H9 (cell line): ENCODE measurements at regions not wholly inside any gene's neighbourhood (a gene's known extent, or its start where the extent isn't known, plus 50 kb on each side); places are given as distances from the start of the nearest gene placed in this dataset.
A peak's percentile ranks its signal among the peaks of the same experiment; 100 is the strongest.

Source experiments
- DNase-seq: peaks from one replicate; pipeline ENCODE4 v3.0.0-alpha.2; 2017
- H2AFZ ChIP-seq: one replicate; pipeline ENCODE4 v1.6.1; 2013; ENCODE audit warnings: mild to moderate bottlenecking, low read length, control low read depth, moderate library complexity
- H2AK5ac ChIP-seq: 2 replicates; pipeline ENCODE4 v1.6.1; 2013; ENCODE audit warnings: low read length, control low read depth, mixed read lengths; ENCODE audit not compliant: insufficient read length
- H2BK120ac ChIP-seq: one replicate; pipeline ENCODE4 v1.6.1; 2013; ENCODE audit warnings: low read depth, mild to moderate bottlenecking, low read length, control low read depth, inconsistent platforms; ENCODE audit not compliant: poor library complexity, severe bottlenecking
- H2BK12ac ChIP-seq: 2 replicates; pipeline ENCODE4 v1.6.1; 2013; ENCODE audit warnings: low read length, control low read depth, mixed read lengths, low read depth; ENCODE audit not compliant: insufficient read length
- H2BK15ac ChIP-seq: 2 replicates; pipeline ENCODE4 v1.6.1; 2013; ENCODE audit warnings: low read depth, low read length, control low read depth
- H2BK20ac ChIP-seq: one replicate; pipeline ENCODE4 v1.6.1; 2013; ENCODE audit warnings: low read depth, mild to moderate bottlenecking, low read length, control low read depth, inconsistent platforms; ENCODE audit not compliant: poor library complexity, severe bottlenecking
- H2BK5ac ChIP-seq: 2 replicates; pipeline ENCODE4 v1.6.1; 2013; ENCODE audit warnings: low read length, control low read depth, mixed read lengths; ENCODE audit not compliant: insufficient read length
- H3K14ac ChIP-seq: 2 replicates; pipeline ENCODE4 v1.6.1; 2013; ENCODE audit warnings: low read length, control low read depth; ENCODE audit not compliant: insufficient read depth
- H3K18ac ChIP-seq: 2 replicates; pipeline ENCODE4 v1.6.1; 2013; ENCODE audit warnings: low read depth, mild to moderate bottlenecking, mixed read lengths, low read length, control low read depth; ENCODE audit not compliant: insufficient read length
- H3K23ac ChIP-seq: 2 replicates; pipeline ENCODE4 v1.6.1; 2013; ENCODE audit warnings: low read length, control low read depth, mixed read lengths, low read depth; ENCODE audit not compliant: insufficient read length
- H3K23me2 ChIP-seq: 2 replicates; pipeline ENCODE4 v1.6.1; 2013; ENCODE audit warnings: low read depth, mild to moderate bottlenecking, mixed read lengths, low read length, control low read depth; ENCODE audit not compliant: insufficient read length, poor library complexity, severe bottlenecking
- H3K27ac ChIP-seq: 2 replicates; pipeline ENCODE4 v1.5.1; 2013; ENCODE audit warnings: low read length, control low read depth, mixed read lengths, low read depth; ENCODE audit not compliant: insufficient read length
- H3K27me3 ChIP-seq: 2 replicates; pipeline ENCODE4 v1.6.1; 2013; ENCODE audit warnings: low read length, control low read depth, inconsistent platforms; ENCODE audit not compliant: insufficient read depth
- H3K4ac ChIP-seq: 2 replicates; pipeline ENCODE4 v1.6.1; 2013; ENCODE audit warnings: low read depth, mild to moderate bottlenecking, control low read depth, inconsistent platforms, low read length, moderate library complexity
- H3K4me1 ChIP-seq: 2 replicates; pipeline ENCODE4 v1.6.1; 2013; ENCODE audit warnings: low read length, control low read depth, inconsistent platforms; ENCODE audit not compliant: insufficient read depth
- H3K4me2 ChIP-seq: 2 replicates; pipeline ENCODE4 v1.6.1; 2013; ENCODE audit warnings: low read length, control low read depth, mixed read lengths; ENCODE audit not compliant: insufficient read length, insufficient read depth
- H3K56ac ChIP-seq: 2 replicates; pipeline ENCODE4 v1.6.1; 2013; ENCODE audit warnings: low read depth, mild to moderate bottlenecking, mixed read lengths, low read length, control low read depth; ENCODE audit not compliant: insufficient read length
- H3K79me1 ChIP-seq: 2 replicates; pipeline ENCODE4 v1.6.1; 2013; ENCODE audit warnings: low read depth, mild to moderate bottlenecking, moderate library complexity, low read length, control low read depth, inconsistent platforms; ENCODE audit not compliant: insufficient read depth, poor library complexity, severe bottlenecking
- H3K79me2 ChIP-seq: 2 replicates; pipeline ENCODE4 v1.6.1; 2013; ENCODE audit warnings: low read length, control low read depth, inconsistent platforms; ENCODE audit not compliant: insufficient read depth
- H3K9ac ChIP-seq: 2 replicates; pipeline ENCODE4 v1.6.1; 2013; ENCODE audit warnings: low read length, control low read depth, mixed read lengths; ENCODE audit not compliant: insufficient read length; ENCODE audit errors: extremely low read depth
- H3K9me3 ChIP-seq: one replicate; pipeline ENCODE4 v1.6.1; 2013; ENCODE audit warnings: low read depth, low read length, inconsistent platforms; ENCODE audit not compliant: control insufficient read depth
- H3T11ph ChIP-seq: one replicate; pipeline ENCODE4 v1.6.1; 2013; ENCODE audit warnings: mild to moderate bottlenecking, low read length, control low read depth, inconsistent platforms
- H4K20me1 ChIP-seq: one replicate; pipeline ENCODE4 v1.6.1; 2013; ENCODE audit not compliant: control insufficient read depth, insufficient read length, insufficient read depth
- H4K5ac ChIP-seq: 2 replicates; pipeline ENCODE4 v1.6.1; 2013; ENCODE audit warnings: low read depth, mild to moderate bottlenecking, mixed read lengths, low read length, control low read depth; ENCODE audit not compliant: insufficient read length
- H4K8ac ChIP-seq: replicated peaks from 2 replicates; pipeline ENCODE4 v1.6.1; 2013; ENCODE audit warnings: low read length, control low read depth, mixed read lengths, low read depth; ENCODE audit not compliant: insufficient read length
- H4K91ac ChIP-seq: 2 replicates; pipeline ENCODE4 v1.6.1; 2013; ENCODE audit warnings: low read depth, mild to moderate bottlenecking, moderate library complexity, mixed read lengths, low read length, control low read depth; ENCODE audit not compliant: insufficient read length
- H3K27ac Mint-ChIP-seq, 3 experiments: 2 replicates in 2 of 3; 3 replicates in 1 of 3; pipeline ENCODE4 v1.8.0; 2020 to 2021; ENCODE audit warnings: mixed read lengths in 3 of 3, mild to moderate bottlenecking in 1 of 3, moderate library complexity in 1 of 3
- H3K27me3 Mint-ChIP-seq: 2 replicates; pipeline ENCODE4 v1.8.0; 2021; ENCODE audit warnings: low read depth, mild to moderate bottlenecking, moderate library complexity, mixed read lengths
- H3K36me3 Mint-ChIP-seq, 3 experiments: 2 replicates in 2 of 3; 3 replicates in 1 of 3; pipeline ENCODE4 v1.8.0; 2020 to 2021; ENCODE audit warnings: low read depth in 3 of 3, mixed read lengths in 3 of 3; ENCODE audit not compliant: insufficient read depth in 1 of 3
- H3K4me1 Mint-ChIP-seq, 2 experiments: 2 replicates each; pipeline ENCODE4 v1.8.0; 2020; ENCODE audit warnings: mixed read lengths in 2 of 2
- H3K4me3 Mint-ChIP-seq, 2 experiments: 2 replicates in 1 of 2; 3 replicates in 1 of 2; pipeline ENCODE4 v1.8.0; 2020 to 2021; ENCODE audit warnings: mild to moderate bottlenecking in 2 of 2, mixed read lengths in 2 of 2, moderate library complexity in 1 of 2
- H3K9me3 Mint-ChIP-seq, 2 experiments: 2 replicates in 1 of 2; 3 replicates in 1 of 2; pipeline ENCODE4 v1.8.0; 2020; ENCODE audit warnings: mild to moderate bottlenecking in 2 of 2, mixed read lengths in 2 of 2, moderate library complexity in 1 of 2
- CTCF ChIP-seq: fragments of 200-600 bp; sonication (generic); conservative IDR thresholded peaks from 3 replicates; pipeline ENCODE4 v1.8.0; 2021; ENCODE audit warnings: antibody characterized with exemption, mild to moderate bottlenecking
- WGBS: extraction: QIAGEN DNeasy Blood & Tissue Kit; methylation state at CpG from one replicate; pipeline ENCODE4 v1.1.7; 2013; ENCODE audit warnings: missing lambda C conversion rate, low lambda C conversion rate, mixed read lengths; ENCODE audit not compliant: insufficient read length; ENCODE audit errors: extremely low coverage; 5-methylcytosine and 5-hydroxymethylcytosine counted together

DNA sequence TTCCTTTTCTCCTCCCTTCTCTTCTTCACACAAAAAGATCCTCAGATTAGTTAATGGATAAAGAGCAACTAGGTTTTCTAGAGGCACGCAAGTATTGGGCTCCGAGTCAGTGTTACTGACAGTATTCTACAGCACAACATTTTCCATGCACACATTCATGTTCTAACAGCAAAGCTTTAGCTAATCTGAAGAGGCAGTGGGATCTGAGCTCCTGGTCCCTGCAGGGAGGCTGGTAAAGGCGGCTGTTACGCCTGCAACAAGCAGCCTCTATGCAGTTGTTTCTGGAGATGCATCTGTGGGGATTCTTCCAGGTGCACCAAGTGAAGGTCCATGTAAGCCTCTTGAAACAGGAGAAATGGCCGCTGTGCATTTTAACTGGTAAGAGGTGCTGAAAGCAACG lies 143.8 kb downstream of the EFNB2 start:
- no peaks in the 10 kb centered on the region for H3K27me3 Mint-ChIP-seq
- Histone ChIP-seq H4K5ac (no peak overlapping the region), H3K14ac (no peak overlapping the region), H4K20me1 (no peaks in the 10 kb centered on the region), H3K4me2 (no peak overlapping the region), H3K79me2 (no peaks in the 10 kb centered on the region), H3K4me1 (peaks cover 3% of the 10 kb centered on the region; the same call in 1 of the 2 replicates), H2BK120ac (no peak overlapping the region), H4K91ac (no peak overlapping the region), H3K4ac (no peak overlapping the region), H3K27ac (no peak overlapping the region), H3K27me3 (no peaks in the 10 kb centered on the region), H2BK15ac (no peak overlapping the region), H3K23ac (no peak overlapping the region), H3K79me1 (no peaks in the 10 kb centered on the region), H3K9me3 (no peaks in the 10 kb centered on the region), H2AFZ (no peak overlapping the region), H2AK5ac (no peak overlapping the region), H2BK20ac (no peak overlapping the region), H3T11ph (no peak overlapping the region), H2BK5ac (no peak overlapping the region), H4K8ac (no peak overlapping the region), H2BK12ac (no peak overlapping the region), H3K56ac (no peak overlapping the region), H3K23me2 (no peaks in the 10 kb centered on the region), H3K9ac (no peak overlapping the region), H3K18ac (no peak overlapping the region)
- WGBS = no CpG with 5 or more reads among the region's 6 CpGs
- H3K4me3 Mint-ChIP-seq = no peak overlapping the region
- H3K36me3 Mint-ChIP-seq = peaks cover 0 to 8% (median 2%) of the 10 kb centered on the region in 3 experiments; a peak in 2 of 7 replicates
- H3K4me1 Mint-ChIP-seq = peaks cover 12 to 16% of the 10 kb centered on the region in 2 experiments
- no peak for TF ChIP-seq CTCF
- H3K27ac Mint-ChIP-seq = peak overlapping the region in 1 of 3 experiments; percentile 59; a peak in 1 of 7 replicates
- no peak for DNase-seq
- H3K9me3 Mint-ChIP-seq = peaks cover 4 to 5% of the 10 kb centered on the region in 2 experiments; a peak in 2 of 5 replicates
